Limb (tissue), 2 donors: ENCODE measurements at regions not wholly inside any gene's neighbourhood (a gene's known extent, or its start where the extent isn't known, plus 50 kb on each side); places are given as distances from the start of the nearest gene placed in this dataset.

Experiments used
- DNase-seq, 2 donors: peaks; one replicate each; pipeline ENCODE4 v3.0.0-alpha.2; 2016; ENCODE audit errors: extremely low spot score in 2 of 2

- no peak for DNase-seq
Observed at GRCh38 chr6:94089941-94090340, 670.6 kb upstream of the EPHA7 start.

- no peak for DNase-seq
Observed at GRCh38 chr6:94088870-94089269, 669.5 kb upstream of the EPHA7 start.

GRCh38 chr6:94074764-94075163 lies 655.4 kb upstream of the EPHA7 start:
- no peak for DNase-seq

- no peak for DNase-seq
Observed at GRCh38 chr6:94071835-94072234, 652.5 kb upstream of the EPHA7 start.

- no peak for DNase-seq
Observed at GRCh38 chr6:94065707-94066337, 646.5 kb upstream of the EPHA7 start.

- DNase-seq: no peak
Observed at GRCh38 chr6:94052749-94053148, 633.4 kb upstream of the EPHA7 start.

GRCh38 chr6:94050515-94050914 lies 631.2 kb upstream of the EPHA7 start:
- no peak for DNase-seq

- DNase-seq: no peak
Observed at GRCh38 chr6:94049001-94049400, 629.6 kb upstream of the EPHA7 start.

GRCh38 chr6:94045099-94045829 lies 625.9 kb upstream of the EPHA7 start:
- DNase-seq: no peak

- DNase-seq: no peak
Observed at GRCh38 chr6:94041945-94042709, 622.8 kb upstream of the EPHA7 start.

- DNase-seq: no peak
Observed at GRCh38 chr6:94036024-94036423, 616.7 kb upstream of the EPHA7 start.

- DNase-seq: no peak
Observed at GRCh38 chr6:94027374-94027773, 608.0 kb upstream of the EPHA7 start.

GRCh38 chr6:94026575-94026974 lies 607.2 kb upstream of the EPHA7 start:
- no peak for DNase-seq

GRCh38 chr6:94005835-94006234 lies 586.5 kb upstream of the EPHA7 start:
- DNase-seq: no peak

GRCh38 chr6:93992976-93993375 lies 573.6 kb upstream of the EPHA7 start:
- no peak for DNase-seq

GRCh38 chr6:93989630-93990029 lies 570.3 kb upstream of the EPHA7 start:
- no peak for DNase-seq

- no peak for DNase-seq
Observed at GRCh38 chr6:93985953-93986352, 566.6 kb upstream of the EPHA7 start.

GRCh38 chr6:93975159-93975558 lies 555.8 kb upstream of the EPHA7 start:
- no peak for DNase-seq

- no peak for DNase-seq
Observed at GRCh38 chr6:93974332-93974731, 555.0 kb upstream of the EPHA7 start.

- no peak for DNase-seq
Observed at GRCh38 chr6:93972791-93973190, 553.4 kb upstream of the EPHA7 start.

GRCh38 chr6:93970684-93971083 lies 551.3 kb upstream of the EPHA7 start:
- no peak for DNase-seq

GRCh38 chr6:93968126-93968525 lies 548.8 kb upstream of the EPHA7 start:
- no peak for DNase-seq

- DNase-seq: no peak
Observed at GRCh38 chr6:93964926-93965325, 545.6 kb upstream of the EPHA7 start.
